ENCODE measurements at regions not wholly inside any gene's neighbourhood (a gene's known extent, or its start where the extent isn't known, plus 50 kb on each side); places are given as distances from the start of the nearest gene placed in this dataset.
A peak's percentile ranks its signal among the peaks of the same experiment; 100 is the strongest.
"Not testable (repeated sequence)": the region's sequence is repeated elsewhere in the genome, so short reads cannot be mapped to it uniquely, and the experiment has no call there.

- not testable (repeated sequence) for DNase-seq (ENCODE audit: low read depth); H3K4me3 ChIP-seq (ENCODE audit: low read depth, low read length); H3K27me3 ChIP-seq (ENCODE audit: control insufficient read depth, insufficient read depth, low read length); H3K36me3 ChIP-seq (ENCODE audit: control insufficient read depth, insufficient read depth, low read length)
These were observed 51.1 kb upstream of the RASSF6 start for GRCh38 chr4:73671348-73671747.

- Histone ChIP-seq H3K27me3 (ENCODE audit: control insufficient read depth, insufficient read depth, low read length) (no peaks in the 10 kb centered on the region), H3K36me3 (ENCODE audit: control insufficient read depth, insufficient read depth, low read length) (no peaks in the 10 kb centered on the region), H3K4me3 (ENCODE audit: low read depth, low read length) (no peak overlapping the region)
- TF ChIP-seq CTCF (IDR thresholded peaks at IDR 0.05; ENCODE audit: insufficient read depth, low read length, poor library complexity, severe bottlenecking), result no peak
- DNase-seq (ENCODE audit: low read depth), result no peak
These were observed 53.0 kb upstream of the RASSF6 start for GRCh38 chr4:73673286-73673685.

GRCh38 chr4:73674451-73674919 lies 54.2 kb upstream of the RASSF6 start:
- no peak for DNase-seq (ENCODE audit: low read depth)
- no peaks in the 10 kb centered on the region for H3K36me3 ChIP-seq (ENCODE audit: control insufficient read depth, insufficient read depth, low read length)
- TF ChIP-seq CTCF (IDR thresholded peaks at IDR 0.05; ENCODE audit: insufficient read depth, low read length, poor library complexity, severe bottlenecking), result no peak
- no peak overlapping the region for H3K4me3 ChIP-seq (ENCODE audit: low read depth, low read length)
- no peaks in the 10 kb centered on the region for H3K27me3 ChIP-seq (ENCODE audit: control insufficient read depth, insufficient read depth, low read length)

GRCh38 chr4:73675623-73676022 lies 55.4 kb upstream of the RASSF6 start:
- no peak for TF ChIP-seq CTCF (IDR thresholded peaks at IDR 0.05; ENCODE audit: insufficient read depth, low read length, poor library complexity, severe bottlenecking)
- DNase-seq (ENCODE audit: low read depth), result no peak

GRCh38 chr4:73676136-73676535 lies 55.9 kb upstream of the RASSF6 start:
- no peak for DNase-seq (ENCODE audit: low read depth)

More at GRCh38 chr4:73675623-73676022, 55.4 kb upstream of the RASSF6 start:
- Histone ChIP-seq H3K27me3 (ENCODE audit: control insufficient read depth, insufficient read depth, low read length) (no peaks in the 10 kb centered on the region), H3K4me3 (ENCODE audit: low read depth, low read length) (no peak overlapping the region), H3K36me3 (ENCODE audit: control insufficient read depth, insufficient read depth, low read length) (no peaks in the 10 kb centered on the region)

GRCh38 chr4:73676861-73677323 lies 56.7 kb upstream of the RASSF6 start:
- H3K4me3 ChIP-seq (ENCODE audit: low read depth, low read length), result no peak overlapping the region
- no peaks in the 10 kb centered on the region for H3K27me3 ChIP-seq (ENCODE audit: control insufficient read depth, insufficient read depth, low read length)
- TF ChIP-seq CTCF (IDR thresholded peaks at IDR 0.05; ENCODE audit: insufficient read depth, low read length, poor library complexity, severe bottlenecking), result no peak
- no peaks in the 10 kb centered on the region for H3K36me3 ChIP-seq (ENCODE audit: control insufficient read depth, insufficient read depth, low read length)
- peak; percentile 96 for DNase-seq (ENCODE audit: low read depth)

More at GRCh38 chr4:73676136-73676535, 55.9 kb upstream of the RASSF6 start:
- Histone ChIP-seq H3K36me3 (ENCODE audit: control insufficient read depth, insufficient read depth, low read length) (no peaks in the 10 kb centered on the region), H3K27me3 (ENCODE audit: control insufficient read depth, insufficient read depth, low read length) (no peaks in the 10 kb centered on the region), H3K4me3 (ENCODE audit: low read depth, low read length) (no peak overlapping the region)
- no peak for TF ChIP-seq CTCF (IDR thresholded peaks at IDR 0.05; ENCODE audit: insufficient read depth, low read length, poor library complexity, severe bottlenecking)
